ENCODE measurements at regions not wholly inside any gene's neighbourhood (a gene's known extent, or its start where the extent isn't known, plus 50 kb on each side); places are given as distances from the start of the nearest gene placed in this dataset.

DNA sequence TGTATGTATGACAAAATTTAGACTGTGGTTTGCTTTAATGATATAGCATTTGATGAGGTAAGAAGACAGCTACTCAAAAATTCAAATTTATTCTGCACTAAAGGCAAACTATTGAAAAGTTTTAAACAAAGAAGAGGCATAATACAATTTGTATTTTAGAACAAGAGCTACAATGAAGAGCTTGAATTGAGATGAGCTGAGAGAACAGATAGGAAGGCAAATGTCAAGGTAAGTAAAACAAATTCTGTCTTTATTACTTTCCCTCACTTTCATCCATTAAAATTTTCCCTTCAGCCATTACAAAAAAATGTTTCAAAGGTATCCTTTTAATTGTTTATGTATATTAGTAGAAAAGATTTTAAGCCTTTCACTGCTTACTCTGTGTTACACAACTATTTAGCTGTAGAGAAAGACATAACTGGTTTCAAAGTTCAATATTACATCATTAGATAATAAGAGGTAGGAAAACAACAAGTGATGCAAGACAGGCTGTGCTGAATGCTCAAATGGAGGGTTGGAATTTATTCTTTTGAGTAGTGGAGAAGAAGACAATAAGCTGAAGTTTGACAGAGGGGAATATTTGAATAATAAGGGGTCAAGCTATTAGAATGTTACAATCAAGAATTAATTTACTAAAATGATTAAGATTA lies 1334.1 kb downstream of the FSCB start (continued):
- TF ChIP-seq ZBTB49 (CRISPR knock-in tag; IDR thresholded peaks at IDR 0.05; ENCODE audit: borderline replicate concordance), result no peak
- TF ChIP-seq ZNF432 (CRISPR knock-in tag; IDR thresholded peaks at IDR 0.05; ENCODE audit: borderline replicate concordance), result no peak
- TF ChIP-seq ZNF430 (CRISPR knock-in tag; IDR thresholded peaks at IDR 0.05), result no peak
- TF ChIP-seq, protein P1, sequence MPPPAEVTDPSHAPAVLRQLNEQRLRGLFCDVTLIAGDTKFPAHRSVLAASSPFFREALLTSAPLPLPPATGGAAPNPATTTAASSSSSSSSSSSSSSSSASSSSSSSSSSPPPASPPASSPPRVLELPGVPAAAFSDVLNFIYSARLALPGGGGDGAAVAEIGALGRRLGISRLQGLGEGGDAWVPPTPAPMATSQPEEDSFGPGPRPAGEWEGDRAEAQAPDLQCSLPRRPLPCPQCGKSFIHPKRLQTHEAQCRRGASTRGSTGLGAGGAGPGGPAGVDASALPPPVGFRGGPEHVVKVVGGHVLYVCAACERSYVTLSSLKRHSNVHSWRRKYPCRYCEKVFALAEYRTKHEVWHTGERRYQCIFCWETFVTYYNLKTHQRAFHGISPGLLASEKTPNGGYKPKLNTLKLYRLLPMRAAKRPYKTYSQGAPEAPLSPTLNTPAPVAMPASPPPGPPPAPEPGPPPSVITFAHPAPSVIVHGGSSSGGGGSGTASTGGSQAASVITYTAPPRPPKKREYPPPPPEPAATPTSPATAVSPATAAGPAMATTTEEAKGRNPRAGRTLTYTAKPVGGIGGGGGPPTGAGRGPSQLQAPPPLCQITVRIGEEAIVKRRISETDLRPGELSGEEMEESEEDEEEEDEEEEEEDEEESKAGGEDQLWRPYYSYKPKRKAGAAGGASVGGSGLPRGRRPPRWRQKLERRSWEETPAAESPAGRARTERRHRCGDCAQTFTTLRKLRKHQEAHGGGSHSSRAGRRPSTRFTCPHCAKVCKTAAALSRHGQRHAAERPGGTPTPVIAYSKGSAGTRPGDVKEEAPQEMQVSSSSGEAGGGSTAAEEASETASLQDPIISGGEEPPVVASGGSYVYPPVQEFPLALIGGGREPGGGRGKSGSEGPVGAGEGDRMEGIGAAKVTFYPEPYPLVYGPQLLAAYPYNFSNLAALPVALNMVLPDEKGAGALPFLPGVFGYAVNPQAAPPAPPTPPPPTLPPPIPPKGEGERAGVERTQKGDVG (CRISPR knock-in tag; IDR thresholded peaks at IDR 0.05; ENCODE audit: borderline replicate concordance), result no peak
- TF ChIP-seq ZNF605 (CRISPR knock-in tag; IDR thresholded peaks at IDR 0.05), result no peak
- TF ChIP-seq, protein P2, sequence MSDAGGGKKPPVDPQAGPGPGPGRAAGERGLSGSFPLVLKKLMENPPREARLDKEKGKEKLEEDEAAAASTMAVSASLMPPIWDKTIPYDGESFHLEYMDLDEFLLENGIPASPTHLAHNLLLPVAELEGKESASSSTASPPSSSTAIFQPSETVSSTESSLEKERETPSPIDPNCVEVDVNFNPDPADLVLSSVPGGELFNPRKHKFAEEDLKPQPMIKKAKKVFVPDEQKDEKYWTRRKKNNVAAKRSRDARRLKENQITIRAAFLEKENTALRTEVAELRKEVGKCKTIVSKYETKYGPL (CRISPR knock-in tag; IDR thresholded peaks at IDR 0.05), result peak; percentile 97
- TF ChIP-seq BRCA1 (CRISPR knock-in tag; IDR thresholded peaks at IDR 0.05), result no peak; the same call in 1 of the 2 replicates
- 0 out of 2 replicates have a peak, but pooled peaks have one; percentile 14 for TF ChIP-seq FOXA1 (IDR thresholded peaks at IDR 0.05)
- no peak for TF ChIP-seq FOXA1 (CRISPR knock-in tag; IDR thresholded peaks at IDR 0.05)
- no peak for TF ChIP-seq SCMH1 (CRISPR knock-in tag; IDR thresholded peaks at IDR 0.05; ENCODE audit: borderline replicate concordance)
- no peak for TF ChIP-seq MEF2D (CRISPR knock-in tag; IDR thresholded peaks at IDR 0.05)
- TF ChIP-seq ZNF335 (CRISPR knock-in tag; IDR thresholded peaks at IDR 0.05), result no peak
- no peak for TF ChIP-seq THAP7 (CRISPR knock-in tag; IDR thresholded peaks at IDR 0.05)
- TF ChIP-seq, protein P3, sequence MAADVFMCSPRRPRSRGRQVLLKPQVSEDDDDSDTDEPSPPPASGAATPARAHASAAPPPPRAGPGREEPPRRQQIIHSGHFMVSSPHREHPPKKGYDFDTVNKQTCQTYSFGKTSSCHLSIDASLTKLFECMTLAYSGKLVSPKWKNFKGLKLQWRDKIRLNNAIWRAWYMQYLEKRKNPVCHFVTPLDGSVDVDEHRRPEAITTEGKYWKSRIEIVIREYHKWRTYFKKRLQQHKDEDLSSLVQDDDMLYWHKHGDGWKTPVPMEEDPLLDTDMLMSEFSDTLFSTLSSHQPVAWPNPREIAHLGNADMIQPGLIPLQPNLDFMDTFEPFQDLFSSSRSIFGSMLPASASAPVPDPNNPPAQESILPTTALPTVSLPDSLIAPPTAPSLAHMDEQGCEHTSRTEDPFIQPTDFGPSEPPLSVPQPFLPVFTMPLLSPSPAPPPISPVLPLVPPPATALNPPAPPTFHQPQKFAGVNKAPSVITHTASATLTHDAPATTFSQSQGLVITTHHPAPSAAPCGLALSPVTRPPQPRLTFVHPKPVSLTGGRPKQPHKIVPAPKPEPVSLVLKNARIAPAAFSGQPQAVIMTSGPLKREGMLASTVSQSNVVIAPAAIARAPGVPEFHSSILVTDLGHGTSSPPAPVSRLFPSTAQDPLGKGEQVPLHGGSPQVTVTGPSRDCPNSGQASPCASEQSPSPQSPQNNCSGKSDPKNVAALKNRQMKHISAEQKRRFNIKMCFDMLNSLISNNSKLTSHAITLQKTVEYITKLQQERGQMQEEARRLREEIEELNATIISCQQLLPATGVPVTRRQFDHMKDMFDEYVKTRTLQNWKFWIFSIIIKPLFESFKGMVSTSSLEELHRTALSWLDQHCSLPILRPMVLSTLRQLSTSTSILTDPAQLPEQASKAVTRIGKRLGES (CRISPR knock-in tag; IDR thresholded peaks at IDR 0.05; ENCODE audit: borderline replicate concordance), result 0 out of 2 replicates have a peak, but pooled peaks have one; percentile 31
- TF ChIP-seq NFYC (CRISPR knock-in tag; IDR thresholded peaks at IDR 0.05), result no peak
- TF ChIP-seq, protein P4, sequence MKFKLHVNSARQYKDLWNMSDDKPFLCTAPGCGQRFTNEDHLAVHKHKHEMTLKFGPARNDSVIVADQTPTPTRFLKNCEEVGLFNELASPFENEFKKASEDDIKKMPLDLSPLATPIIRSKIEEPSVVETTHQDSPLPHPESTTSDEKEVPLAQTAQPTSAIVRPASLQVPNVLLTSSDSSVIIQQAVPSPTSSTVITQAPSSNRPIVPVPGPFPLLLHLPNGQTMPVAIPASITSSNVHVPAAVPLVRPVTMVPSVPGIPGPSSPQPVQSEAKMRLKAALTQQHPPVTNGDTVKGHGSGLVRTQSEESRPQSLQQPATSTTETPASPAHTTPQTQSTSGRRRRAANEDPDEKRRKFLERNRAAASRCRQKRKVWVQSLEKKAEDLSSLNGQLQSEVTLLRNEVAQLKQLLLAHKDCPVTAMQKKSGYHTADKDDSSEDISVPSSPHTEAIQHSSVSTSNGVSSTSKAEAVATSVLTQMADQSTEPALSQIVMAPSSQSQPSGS (CRISPR knock-in tag; IDR thresholded peaks at IDR 0.05), result peak; percentile 87; the same call in 1 of the 2 replicates
- no peak for TF ChIP-seq KDM5A (IDR thresholded peaks at IDR 0.05; ENCODE audit: borderline replicate concordance, low read length)
